ENCODE measurements at regions not wholly inside any gene's neighbourhood (a gene's known extent, or its start where the extent isn't known, plus 50 kb on each side); places are given as distances from the start of the nearest gene placed in this dataset.
"Not testable (repeated sequence)": the region's sequence is repeated elsewhere in the genome, so short reads cannot be mapped to it uniquely, and the experiment has no call there.

GRCh38 chr5:122602700-122603099 is 172.2 kb upstream of the SNX2 start:
- FAIRE-seq, result no peak

DNA sequence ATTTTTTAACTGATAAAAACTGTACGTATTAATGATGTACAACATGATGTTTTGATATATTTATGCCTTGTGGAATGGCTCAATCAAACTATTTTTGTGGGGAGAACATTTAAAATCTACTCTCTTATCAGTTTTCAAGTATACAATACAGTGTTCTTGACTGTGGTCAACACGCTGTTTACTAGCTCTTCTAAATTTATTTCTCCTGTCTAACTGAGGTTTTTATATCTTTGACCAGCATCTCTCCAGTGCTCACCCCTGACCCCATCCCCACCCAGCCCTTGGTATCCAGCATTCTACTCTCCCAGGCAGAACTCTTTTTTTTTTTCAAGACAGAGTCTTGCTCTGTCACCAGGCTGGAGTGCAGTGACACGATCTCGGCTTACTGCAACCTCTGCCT is 169.6 kb upstream of the SNX2 start:
- no peak for FAIRE-seq

- no peak for FAIRE-seq
Measured at GRCh38 chr5:122607818-122608217, 167.1 kb upstream of the SNX2 start.

DNA sequence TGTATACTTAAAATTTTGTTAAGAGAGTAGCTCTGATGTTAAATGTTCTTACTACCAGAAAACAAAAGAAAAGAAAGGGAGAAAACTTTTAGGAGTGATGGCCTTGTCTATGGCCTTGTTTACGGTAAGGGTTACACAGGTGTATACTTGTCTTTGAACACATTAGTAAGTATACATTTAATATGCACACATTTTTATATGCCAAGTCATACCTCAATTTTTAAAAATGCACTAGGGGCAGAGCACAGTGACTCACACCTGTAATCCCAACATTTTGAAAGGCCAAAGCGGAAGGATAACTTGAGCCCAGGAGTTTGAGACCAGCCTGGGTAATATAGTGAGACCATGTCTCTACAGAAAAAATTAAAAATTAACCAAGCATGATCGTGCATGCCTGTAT is 166.7 kb upstream of the SNX2 start:
- no peak for FAIRE-seq

- no peak for FAIRE-seq
Measured at GRCh38 chr5:122611406-122611805, 163.5 kb upstream of the SNX2 start.

DNA sequence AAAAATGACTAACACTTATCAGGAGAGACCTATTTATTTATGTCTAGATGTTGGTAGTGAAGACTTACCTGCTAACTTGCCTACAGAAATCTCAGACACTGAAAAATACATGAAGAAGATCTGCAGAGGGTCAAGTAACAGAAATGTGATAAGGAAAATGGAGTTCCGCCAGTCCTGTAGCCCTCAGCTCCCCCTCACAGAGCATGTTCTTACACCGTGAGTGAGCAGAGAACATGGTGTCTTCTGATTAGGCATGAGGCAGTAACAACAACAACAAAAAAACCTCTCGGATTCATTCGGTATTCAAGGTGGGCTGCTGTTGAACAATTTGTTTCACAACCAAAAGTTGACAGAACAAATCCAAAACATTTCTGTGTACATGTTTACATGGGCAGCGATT is 162.0 kb upstream of the SNX2 start:
- no peak for FAIRE-seq

DNA sequence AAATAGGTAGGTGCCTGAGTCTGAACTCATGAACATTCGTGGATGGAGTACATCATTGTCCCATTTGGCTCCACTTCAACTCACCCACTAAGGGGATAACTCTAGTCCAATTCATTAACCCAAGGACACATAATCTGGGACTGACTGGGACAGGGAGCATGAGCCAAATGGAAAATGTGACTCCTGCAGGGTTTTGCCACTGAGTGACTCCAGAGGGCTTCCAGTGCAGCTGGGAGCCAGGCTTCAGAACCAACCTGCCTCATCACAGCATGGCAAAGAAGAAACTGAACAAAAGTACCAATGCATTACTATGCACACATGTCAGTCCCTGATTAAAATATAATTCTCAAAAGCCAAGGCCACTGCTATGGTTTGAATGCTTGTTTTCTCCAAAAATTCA is 159.7 kb upstream of the SNX2 start:
- no peak for FAIRE-seq

- no peak for FAIRE-seq
Measured at GRCh38 chr5:122615832-122616231, 159.0 kb upstream of the SNX2 start.

DNA sequence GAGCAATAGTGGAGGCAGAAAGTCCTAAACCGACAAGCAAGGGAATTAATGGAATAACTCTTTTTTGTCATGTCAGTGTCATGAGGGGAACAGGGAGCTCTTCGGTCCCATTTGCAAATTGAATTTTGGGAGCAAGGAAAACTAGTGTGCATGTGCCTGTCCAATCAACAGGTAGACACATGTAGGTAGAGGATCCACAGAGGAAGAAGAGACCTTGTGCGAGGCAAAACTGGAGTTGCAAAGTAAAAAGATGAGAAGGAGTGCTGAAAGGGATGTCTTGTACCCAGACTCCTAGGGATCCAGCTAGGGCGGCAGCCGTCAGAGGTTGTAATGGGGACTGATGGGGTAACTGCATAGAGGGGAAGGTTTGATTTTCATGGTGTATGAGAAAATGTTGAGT is 156.8 kb upstream of the SNX2 start:
- FAIRE-seq, result not testable (repeated sequence)

- not testable (repeated sequence) for FAIRE-seq
Measured at GRCh38 chr5:122620768-122621167, 154.1 kb upstream of the SNX2 start.

GRCh38 chr5:122628714-122629113 is 146.2 kb upstream of the SNX2 start:
- not testable (repeated sequence) for FAIRE-seq

DNA sequence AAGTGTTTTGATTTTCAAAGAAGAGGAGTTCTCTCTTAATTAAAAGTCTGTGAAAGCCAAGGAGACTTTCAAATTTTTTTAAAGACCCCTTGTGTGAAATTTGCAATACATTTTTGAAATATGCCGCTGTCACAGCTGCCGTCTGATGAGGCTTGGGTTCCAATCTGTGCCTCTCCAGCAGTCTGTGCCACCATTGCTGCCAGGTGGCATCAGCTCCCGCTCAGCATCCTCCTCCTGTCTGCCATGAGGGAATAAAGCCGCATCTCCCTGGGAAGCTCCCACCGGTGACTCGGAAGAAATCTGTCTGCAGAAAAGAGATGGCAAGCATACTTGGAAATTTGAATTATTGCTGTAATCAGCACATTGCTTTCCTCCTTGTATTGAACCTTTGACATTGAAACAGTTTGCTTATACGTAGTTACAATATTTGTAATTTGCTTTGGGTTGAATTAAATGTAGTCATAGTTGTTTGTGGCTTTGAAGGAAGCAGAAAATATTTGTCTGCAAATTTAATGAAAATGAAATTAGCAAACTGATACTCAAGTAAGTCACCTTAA is 145.7 kb upstream of the SNX2 start:
- FAIRE-seq, result no peak

- FAIRE-seq, result no peak
Measured at GRCh38 chr5:122638581-122638980, 136.3 kb upstream of the SNX2 start.

GRCh38 chr5:122639033-122639432 is 135.8 kb upstream of the SNX2 start:
- FAIRE-seq, result no peak

GRCh38 chr5:122639864-122640263 is 135.0 kb upstream of the SNX2 start:
- FAIRE-seq, result no peak

DNA sequence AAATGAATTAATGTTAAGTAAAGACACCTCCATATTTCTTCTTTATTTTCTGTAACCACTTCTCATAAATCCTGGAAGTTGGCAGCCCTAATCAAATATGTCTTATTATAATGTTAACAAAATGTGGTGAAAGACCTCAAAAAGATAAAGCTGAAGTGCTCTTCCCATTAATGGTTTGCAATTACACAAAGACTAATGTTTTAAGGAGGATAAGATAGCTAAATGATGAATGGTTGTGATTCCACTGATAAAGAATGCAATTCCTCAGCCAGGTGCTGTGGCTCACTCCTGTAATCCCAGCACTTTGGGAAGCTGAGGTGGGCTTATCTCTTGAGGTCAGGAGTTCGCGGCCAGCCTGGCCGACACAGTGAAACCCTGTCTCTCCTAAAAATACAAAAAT is 125.8 kb upstream of the SNX2 start:
- FAIRE-seq, result no peak

- FAIRE-seq, result no peak
Measured at GRCh38 chr5:122653087-122654017, 121.5 kb upstream of the SNX2 start.

- no peak for FAIRE-seq
Measured at GRCh38 chr5:122656160-122656559, 118.7 kb upstream of the SNX2 start.

- no peak for FAIRE-seq
Measured at GRCh38 chr5:122656577-122656976, 118.3 kb upstream of the SNX2 start.

- no peak for FAIRE-seq
Measured at GRCh38 chr5:122661496-122662180, 113.2 kb upstream of the SNX2 start.

GRCh38 chr5:122665051-122665450 is 109.8 kb upstream of the SNX2 start:
- no peak for FAIRE-seq

- FAIRE-seq, result no peak
Measured at GRCh38 chr5:122668552-122668951, 106.3 kb upstream of the SNX2 start.

GRCh38 chr5:122669709-122670108 is 105.2 kb upstream of the SNX2 start:
- FAIRE-seq, result not testable (repeated sequence)

- no peak for FAIRE-seq
Measured at GRCh38 chr5:122673343-122673742, 101.5 kb upstream of the SNX2 start.

All from TTC549 (cell line).